Endothelial cell of umbilical vein (primary cell): ENCODE measurements at regions not wholly inside any gene's neighbourhood (a gene's known extent, or its start where the extent isn't known, plus 50 kb on each side); places are given as distances from the start of the nearest gene placed in this dataset.

Experiments
- BruUV-seq: library from RNA; stranded (reverse); fragments of 400-500 nt; replicated peaks from 2 replicates; lab custom pipeline; 2021; lab: Mats Ljungman, UMichigan
- CTCF ChIA-PET: fragments of 300-600, 350-600 bp; sonication (Branson Sonifier 250); formaldehyde crosslinking; loops from one replicate; lab custom pipeline; 2021; ENCODE audit warnings: antibody characterized with exemption, inconsistent platforms; lab: Charles Lee
- POLR2A ChIA-PET: fragments of 300-600, 350-600 bp; sonication (Branson Sonifier 250); formaldehyde crosslinking; loops from one replicate; lab custom pipeline; 2021; ENCODE audit warnings: antibody characterized with exemption, inconsistent platforms; lab: Charles Lee
- DNase-seq: peaks from one replicate; pipeline ENCODE4 v3.0.0-alpha.2; 2011; ENCODE audit warnings: low read depth, low spot score
- FAIRE-seq: peaks from 2 replicates; lab custom pipeline; 2011; peaks lifted over from hg19 to GRCh38; lab: Jason Lieb, UNC
- H2AFZ ChIP-seq: 2 replicates; pipeline ENCODE4 v1.6.0; 2012; ENCODE audit warnings: low read depth, low read length, control low read depth, inconsistent platforms
- H3K27ac ChIP-seq: 2 replicates; pipeline ENCODE4 v1.5.1; 2011; ENCODE audit warnings: low read depth, mild to moderate bottlenecking, control low read depth, low read length, moderate library complexity; ENCODE audit not compliant: insufficient read depth
- H3K27me3 ChIP-seq, 2 experiments: 2 replicates each; pipeline versions ENCODE4 v1.6.0 to v1.6.1; 2011; ENCODE audit warnings: low read length in 2 of 2, mixed read lengths in 1 of 2; ENCODE audit not compliant: control insufficient read depth in 2 of 2, insufficient read depth in 2 of 2
- H3K36me3 ChIP-seq, 2 experiments: 2 replicates in 1 of 2; 3 replicates in 1 of 2; pipeline ENCODE4 v1.5.1; 2011; ENCODE audit warnings: low read length in 2 of 2, mild to moderate bottlenecking in 1 of 2, moderate library complexity in 1 of 2; ENCODE audit not compliant: control insufficient read depth in 2 of 2, insufficient read depth in 2 of 2; ENCODE audit errors: extremely low read depth in 1 of 2
- H3K4me1 ChIP-seq: 3 replicates; pipeline ENCODE4 v1.5.1; 2011; ENCODE audit warnings: mild to moderate bottlenecking, low read length; ENCODE audit not compliant: control insufficient read depth, insufficient read depth; ENCODE audit errors: extremely low read depth
- H3K4me2 ChIP-seq: 2 replicates; pipeline ENCODE4 v1.6.1; 2011; ENCODE audit warnings: low read length, control low read depth, mixed read lengths; ENCODE audit not compliant: insufficient read depth
- H3K4me3 ChIP-seq, 3 experiments: fragments of 200-600 bp in 1 of 3; sonication (generic), shearing (Covaris generic) in 1 of 3; replicated peaks in 1 of 3; 2 replicates each; pipeline ENCODE4 v1.5.1; 2011 to 2016; ENCODE audit warnings: control low read depth in 3 of 3, low read length in 3 of 3, mild to moderate bottlenecking in 2 of 3, inconsistent platforms in 1 of 3, low read depth in 1 of 3, moderate library complexity in 1 of 3; ENCODE audit not compliant: insufficient read depth in 1 of 3
- H3K79me2 ChIP-seq: 2 replicates; pipeline ENCODE4 v1.6.0; 2012; ENCODE audit warnings: low read length, inconsistent platforms; ENCODE audit not compliant: control insufficient read depth, insufficient read depth
- H3K9ac ChIP-seq: replicated peaks from 2 replicates; pipeline ENCODE3; 2011; ENCODE audit warnings: low read length, control low read depth; ENCODE audit not compliant: insufficient read depth; ENCODE audit errors: extremely low read depth
- H3K9me1 ChIP-seq: replicated peaks from 3 replicates; pipeline ENCODE4 v1.6.0; 2011; ENCODE audit warnings: mild to moderate bottlenecking, low read length; ENCODE audit not compliant: control insufficient read depth, insufficient read depth; ENCODE audit errors: extremely low read depth
- H3K9me3 ChIP-seq: replicated peaks from 2 replicates; pipeline ENCODE4 v1.5.1; 2012; ENCODE audit warnings: low read length, inconsistent platforms; ENCODE audit not compliant: control insufficient read depth, insufficient read depth
- H4K20me1 ChIP-seq: replicated peaks from 2 replicates; pipeline ENCODE3; 2011; ENCODE audit warnings: mild to moderate bottlenecking, low read length; ENCODE audit not compliant: control insufficient read depth, insufficient read depth; ENCODE audit errors: extremely low read depth
- CTCF ChIP-seq, 2 donors: IDR thresholded peaks; 1 replicate in 1 of 2; 2 replicates in 1 of 2; pipeline ENCODE4 v1.5.1; 2011; ENCODE audit warnings: low read length in 2 of 2, mild to moderate bottlenecking in 2 of 2, moderate library complexity in 2 of 2, control low read depth in 1 of 2, inconsistent platforms in 1 of 2, low read depth in 1 of 2; ENCODE audit not compliant: insufficient read depth in 1 of 2; ENCODE audit errors: extremely low read depth in 1 of 2
- EZH2 ChIP-seq: IDR thresholded peaks from 2 replicates; pipeline ENCODE4 v1.6.1; 2012; ENCODE audit warnings: borderline replicate concordance, low read depth, mild to moderate bottlenecking, moderate library complexity, low read length, inconsistent platforms; ENCODE audit not compliant: severe bottlenecking
- FOS ChIP-seq: IDR thresholded peaks from 2 replicates; pipeline ENCODE4 v1.6.1; 2011; ENCODE audit warnings: mild to moderate bottlenecking, low read length, moderate library complexity, borderline replicate concordance; ENCODE audit not compliant: insufficient read depth
- GATA2 ChIP-seq: IDR thresholded peaks from 2 replicates; pipeline ENCODE4 v1.7.0; 2011; ENCODE audit warnings: low read depth, mild to moderate bottlenecking, moderate library complexity, mixed read lengths, low read length; ENCODE audit not compliant: insufficient read length, insufficient read depth
- JUN ChIP-seq: IDR thresholded peaks from 2 replicates; pipeline ENCODE4 v1.6.1; 2011; ENCODE audit warnings: borderline replicate concordance, low read depth; ENCODE audit not compliant: insufficient read length, insufficient read depth
- MAX ChIP-seq: IDR thresholded peaks from 2 replicates; pipeline ENCODE4 v1.6.1; 2011; ENCODE audit not compliant: insufficient read depth, insufficient read length
- MYC ChIP-seq: IDR thresholded peaks from one replicate; pipeline ENCODE4 v1.6.1; 2011; ENCODE audit warnings: mild to moderate bottlenecking, low read depth, low read length
- POLR2A ChIP-seq: IDR thresholded peaks from 2 replicates; pipeline ENCODE4 v1.6.1; 2012; ENCODE audit warnings: low read depth, mild to moderate bottlenecking, control low read depth, low read length
- POLR2AphosphoS5 ChIP-seq: IDR thresholded peaks from 2 replicates; pipeline ENCODE4 v1.6.1; 2012; ENCODE audit warnings: low read depth, mild to moderate bottlenecking, control low read depth, low read length, moderate library complexity; ENCODE audit not compliant: insufficient read depth
- dilution Hi-C: fragments of 300-500 bp; cut with MboI; formaldehyde crosslinking; loops from one replicate; pipeline ENCODE4 v1.15.0; 2019; ENCODE audit warnings: low sequenced_read_pairs; ENCODE audit not compliant: extremely low pct_ligation_motif_present
- intact Hi-C: fragments of 100-400 bp; cut with micrococcal nuclease; formaldehyde crosslinking; loops from one replicate; pipeline ENCODE4 v1.10.0; 2022

- H3K4me2 ChIP-seq = no peak overlapping the region
- no peak overlapping the region for H3K27ac ChIP-seq
- DNase-seq (no peak), FAIRE-seq (no peak)
- ChIA-PET CTCF (no interaction called here), POLR2A (no interaction called here)
- H3K79me2 ChIP-seq = no peaks in the 10 kb centered on the region
- H3K9ac ChIP-seq = no peak overlapping the region
- no peaks in the 10 kb centered on the region for H3K27me3 ChIP-seq
- H3K9me1 ChIP-seq = no peaks in the 10 kb centered on the region
- peaks cover 1% of the 10 kb centered on the region for H3K9me3 ChIP-seq
- no TSS peak for BruUV-seq
- H3K4me1 ChIP-seq = no peaks in the 10 kb centered on the region
- dilution Hi-C loops (no loop called here), intact Hi-C loops (no loop called here)
- TF ChIP-seq POLR2A (no peak), GATA2 (no peak), FOS (no peak), POLR2AphosphoS5 (no peak), JUN (no peak), EZH2 (no peak), MYC (no peak), MAX (no peak), CTCF (IDR thresholded peaks at IDR 0.05; ENCODE audit: extremely low read depth in 1 of 2, insufficient read depth in 1 of 2, low read depth in 1 of 2, low read length in 2 of 2) (no peak)
- no peaks in the 10 kb centered on the region for H4K20me1 ChIP-seq
- H3K4me3 ChIP-seq = no peak overlapping the region
- H3K36me3 ChIP-seq = no peaks in the 10 kb centered on the region
- H2AFZ ChIP-seq = no peak overlapping the region
These were observed 220.8 kb upstream of the KLHL29 start for GRCh38 chr2:23164173-23164572.
